ENCODE measurements at regions not wholly inside any gene's neighbourhood (a gene's known extent, or its start where the extent isn't known, plus 50 kb on each side); places are given as distances from the start of the nearest gene placed in this dataset.

GRCh38 chr6:148671085-148671484 is 75.7 kb upstream of the UST start:
- H3K27ac ChIP-seq: no peak overlapping the region
- DNase-seq: no peak
- 46 to 56% methylated on average over 8 of the region's 8 CpGs for WGBS, 2 donors
- H3K4me3 ChIP-seq: no peak overlapping the region
- peaks cover 0 to 74% (median 36%) of the 10 kb centered on the region in 11 donors for H3K9me3 ChIP-seq
- TF ChIP-seq, protein P1, sequence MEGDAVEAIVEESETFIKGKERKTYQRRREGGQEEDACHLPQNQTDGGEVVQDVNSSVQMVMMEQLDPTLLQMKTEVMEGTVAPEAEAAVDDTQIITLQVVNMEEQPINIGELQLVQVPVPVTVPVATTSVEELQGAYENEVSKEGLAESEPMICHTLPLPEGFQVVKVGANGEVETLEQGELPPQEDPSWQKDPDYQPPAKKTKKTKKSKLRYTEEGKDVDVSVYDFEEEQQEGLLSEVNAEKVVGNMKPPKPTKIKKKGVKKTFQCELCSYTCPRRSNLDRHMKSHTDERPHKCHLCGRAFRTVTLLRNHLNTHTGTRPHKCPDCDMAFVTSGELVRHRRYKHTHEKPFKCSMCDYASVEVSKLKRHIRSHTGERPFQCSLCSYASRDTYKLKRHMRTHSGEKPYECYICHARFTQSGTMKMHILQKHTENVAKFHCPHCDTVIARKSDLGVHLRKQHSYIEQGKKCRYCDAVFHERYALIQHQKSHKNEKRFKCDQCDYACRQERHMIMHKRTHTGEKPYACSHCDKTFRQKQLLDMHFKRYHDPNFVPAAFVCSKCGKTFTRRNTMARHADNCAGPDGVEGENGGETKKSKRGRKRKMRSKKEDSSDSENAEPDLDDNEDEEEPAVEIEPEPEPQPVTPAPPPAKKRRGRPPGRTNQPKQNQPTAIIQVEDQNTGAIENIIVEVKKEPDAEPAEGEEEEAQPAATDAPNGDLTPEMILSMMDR (IDR thresholded peaks at IDR 0.05): no peak
- H3K27me3 ChIP-seq: no peaks in the 10 kb centered on the region
- intact Hi-C loops (cut with DNase I): no loop called here
- no peak for ATAC-seq
- no peaks in the 10 kb centered on the region for H3K4me1 ChIP-seq
- no peaks in the 10 kb centered on the region for H3K36me3 ChIP-seq

- TF ChIP-seq, protein P1 (IDR thresholded peaks at IDR 0.05): no peak
- no peaks in the 10 kb centered on the region for H3K36me3 ChIP-seq
- intact Hi-C loops (cut with DNase I): no loop called here
- no peaks in the 10 kb centered on the region for H3K4me1 ChIP-seq
- no peak overlapping the region for H3K4me3 ChIP-seq
- ATAC-seq: no peak
- no peak overlapping the region for H3K27ac ChIP-seq
- no peaks in the 10 kb centered on the region for H3K27me3 ChIP-seq
- peaks cover 0 to 65% (median 29%) of the 10 kb centered on the region in 11 donors for H3K9me3 ChIP-seq
- no peak for DNase-seq
Measured at GRCh38 chr6:148671952-148672351, 74.9 kb upstream of the UST start.

GRCh38 chr6:148674306-148674705 is 72.5 kb upstream of the UST start:
- Histone ChIP-seq H3K36me3 (no peaks in the 10 kb centered on the region), H3K27ac (no peak overlapping the region), H3K4me3 (no peak overlapping the region), H3K27me3 (no peaks in the 10 kb centered on the region), H3K9me3 (peaks cover 0 to 42% (median 23%) of the 10 kb centered on the region in 11 donors), H3K4me1 (peaks cover 0 to 12% (median 0%) of the 10 kb centered on the region in 9 donors)
- TF ChIP-seq, protein P1 (IDR thresholded peaks at IDR 0.05): no peak
- WGBS, 2 donors: 83 to 84% methylated on average over 1 of the region's 1 CpG
- intact Hi-C loops (cut with DNase I): no loop called here
- no peak for DNase-seq
- ATAC-seq: no peak

DNA sequence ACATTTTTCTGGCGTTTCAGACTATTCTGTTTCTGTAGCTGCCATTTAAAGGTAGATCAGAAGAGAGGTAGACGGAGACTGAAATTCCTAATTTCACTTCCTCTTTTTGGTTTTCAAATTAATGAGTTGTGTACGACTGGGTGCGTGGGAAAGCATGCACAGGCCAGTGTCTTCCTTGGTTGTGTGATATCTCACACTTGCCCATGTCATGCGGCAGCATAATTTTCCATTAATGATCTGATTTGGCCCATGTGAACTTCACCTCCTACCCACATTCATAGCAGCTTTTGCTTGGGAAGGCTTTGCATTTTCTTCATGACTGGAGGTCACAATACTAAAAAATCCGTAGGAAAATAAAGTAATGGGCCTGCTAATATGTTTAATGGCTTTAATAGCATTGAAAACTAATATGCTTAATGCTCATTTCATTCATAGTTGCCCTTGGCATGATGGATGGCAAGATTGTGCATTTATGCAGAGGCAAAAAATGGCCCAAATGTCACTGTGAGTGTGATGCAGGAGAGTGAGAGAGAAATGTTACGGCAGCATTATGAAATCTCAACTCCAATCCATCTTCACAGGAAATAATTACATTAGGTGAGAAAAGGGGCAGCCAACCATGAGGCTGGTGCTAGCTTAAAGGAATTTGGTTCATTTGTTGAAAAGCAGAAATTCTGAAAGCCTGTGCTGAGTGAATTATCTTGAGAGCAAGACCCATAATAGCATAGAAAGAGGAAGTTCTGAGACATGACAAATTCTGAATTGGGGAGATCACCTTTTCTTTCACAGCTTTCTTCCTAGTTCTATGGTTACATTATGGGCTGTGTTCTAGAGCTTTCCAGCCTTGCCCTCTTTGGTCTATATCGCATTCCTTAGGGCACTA is 69.0 kb upstream of the UST start:
- WGBS, 2 donors: 78 to 79% methylated on average over 8 of the region's 8 CpGs

More for the DNA sequence above, 69.0 kb upstream of the UST start:
- DNase-seq (no peak), ATAC-seq (no peak)
- intact Hi-C loops (cut with DNase I): no loop called here
- Histone ChIP-seq H3K4me1 (peaks cover 0 to 19% (median 0%) of the 10 kb centered on the region in 9 donors), H3K9me3 (peaks cover 0 to 12% (median 2%) of the 10 kb centered on the region in 11 donors), H3K36me3 (no peaks in the 10 kb centered on the region), H3K4me3 (no peak overlapping the region), H3K27ac (no peak overlapping the region), H3K27me3 (no peaks in the 10 kb centered on the region)
- TF ChIP-seq, protein P1 (IDR thresholded peaks at IDR 0.05): no peak

Measured in heart right ventricle (tissue), 16 donors.